Endothelial cell (in vitro differentiated cells): ENCODE measurements at regions not wholly inside any gene's neighbourhood (a gene's known extent, or its start where the extent isn't known, plus 50 kb on each side); places are given as distances from the start of the nearest gene placed in this dataset.

ENCODE experiments used
- DNase-seq: peaks from one replicate; pipeline ENCODE4 v3.0.0; 2021; ENCODE audit warnings: low spot score
- H3K27ac Mint-ChIP-seq: one replicate; pipeline ENCODE4 v1.8.0; 2021; ENCODE audit warnings: mixed read lengths, inconsistent platforms; ENCODE audit not compliant: unreplicated experiment
- H3K27me3 Mint-ChIP-seq: one replicate; pipeline ENCODE4 v1.8.0; 2021; ENCODE audit warnings: mild to moderate bottlenecking, moderate library complexity, mixed read lengths, inconsistent platforms; ENCODE audit not compliant: unreplicated experiment
- H3K36me3 Mint-ChIP-seq: one replicate; pipeline ENCODE4 v1.8.0; 2021; ENCODE audit warnings: mild to moderate bottlenecking, low read depth, mixed read lengths, inconsistent platforms; ENCODE audit not compliant: unreplicated experiment
- H3K4me1 Mint-ChIP-seq: one replicate; pipeline ENCODE4 v1.8.0; 2021; ENCODE audit warnings: mild to moderate bottlenecking, mixed read lengths, inconsistent platforms; ENCODE audit not compliant: unreplicated experiment
- H3K4me3 Mint-ChIP-seq: one replicate; pipeline ENCODE4 v1.8.0; 2021; ENCODE audit warnings: mild to moderate bottlenecking, mixed read lengths, inconsistent platforms; ENCODE audit not compliant: unreplicated experiment
- H3K9me3 Mint-ChIP-seq: one replicate; pipeline ENCODE4 v1.8.0; 2021; ENCODE audit warnings: mixed read lengths, inconsistent platforms; ENCODE audit not compliant: unreplicated experiment
- TF ChIP-seq, protein P1 (sequence below): fragments of 200-600 bp; sonication (generic); IDR thresholded peaks from one replicate; pipeline ENCODE4 v1.5.0; 2021; ENCODE audit warnings: antibody characterized with exemption; ENCODE audit not compliant: unreplicated experiment

DNA sequence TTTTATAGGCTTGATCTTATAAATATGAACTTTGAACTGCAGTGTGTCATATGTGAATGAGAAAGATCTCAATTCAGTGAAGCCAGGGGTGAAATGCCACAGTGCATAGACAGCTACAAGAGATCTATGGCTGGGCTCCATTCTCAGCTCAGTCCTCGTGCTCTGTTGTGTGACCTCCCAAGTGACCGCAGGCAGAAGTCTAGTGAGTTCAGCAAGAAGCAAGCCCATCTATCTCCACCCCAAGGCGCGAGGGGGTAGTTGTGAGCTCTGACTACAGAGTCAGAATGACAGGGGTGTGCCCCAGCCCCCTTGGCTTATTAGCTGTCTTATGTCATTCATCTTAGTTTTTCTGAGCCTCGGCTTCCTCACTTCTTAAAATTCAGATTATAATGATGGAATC lies 378.3 kb downstream of the FBXW7 start:
- Mint-ChIP-seq H3K27me3 (peaks cover 2% of the 10 kb centered on the region), H3K36me3 (no peaks in the 10 kb centered on the region), H3K4me1 (no peaks in the 10 kb centered on the region), H3K9me3 (no peaks in the 10 kb centered on the region), H3K4me3 (no peak overlapping the region), H3K27ac (no peak overlapping the region)
- no peak for DNase-seq
- TF ChIP-seq, protein P1, sequence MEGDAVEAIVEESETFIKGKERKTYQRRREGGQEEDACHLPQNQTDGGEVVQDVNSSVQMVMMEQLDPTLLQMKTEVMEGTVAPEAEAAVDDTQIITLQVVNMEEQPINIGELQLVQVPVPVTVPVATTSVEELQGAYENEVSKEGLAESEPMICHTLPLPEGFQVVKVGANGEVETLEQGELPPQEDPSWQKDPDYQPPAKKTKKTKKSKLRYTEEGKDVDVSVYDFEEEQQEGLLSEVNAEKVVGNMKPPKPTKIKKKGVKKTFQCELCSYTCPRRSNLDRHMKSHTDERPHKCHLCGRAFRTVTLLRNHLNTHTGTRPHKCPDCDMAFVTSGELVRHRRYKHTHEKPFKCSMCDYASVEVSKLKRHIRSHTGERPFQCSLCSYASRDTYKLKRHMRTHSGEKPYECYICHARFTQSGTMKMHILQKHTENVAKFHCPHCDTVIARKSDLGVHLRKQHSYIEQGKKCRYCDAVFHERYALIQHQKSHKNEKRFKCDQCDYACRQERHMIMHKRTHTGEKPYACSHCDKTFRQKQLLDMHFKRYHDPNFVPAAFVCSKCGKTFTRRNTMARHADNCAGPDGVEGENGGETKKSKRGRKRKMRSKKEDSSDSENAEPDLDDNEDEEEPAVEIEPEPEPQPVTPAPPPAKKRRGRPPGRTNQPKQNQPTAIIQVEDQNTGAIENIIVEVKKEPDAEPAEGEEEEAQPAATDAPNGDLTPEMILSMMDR = no peak

DNA sequence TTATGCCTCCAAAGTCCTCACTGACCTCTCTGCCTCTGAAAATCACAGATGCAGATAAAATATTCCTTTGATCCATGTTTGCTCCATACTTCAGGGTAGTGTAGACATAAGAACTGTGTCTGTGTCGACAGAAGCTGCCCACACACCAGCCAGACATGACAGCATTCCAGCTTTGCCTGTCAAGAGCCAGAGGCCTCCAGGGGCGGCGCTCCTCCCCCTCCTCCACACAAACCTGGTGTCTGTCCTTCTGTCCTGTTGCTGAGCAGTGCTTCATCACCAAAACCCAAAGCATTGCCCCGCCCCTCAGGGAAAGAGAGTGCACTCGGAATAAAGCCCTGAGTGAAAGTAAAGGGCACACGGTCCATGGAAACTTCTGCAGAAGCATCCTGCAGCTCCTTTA lies 379.4 kb downstream of the FBXW7 start:
- Mint-ChIP-seq H3K4me1 (peaks cover 5% of the 10 kb centered on the region), H3K4me3 (no peak overlapping the region), H3K9me3 (no peaks in the 10 kb centered on the region), H3K36me3 (no peaks in the 10 kb centered on the region), H3K27ac (no peak overlapping the region), H3K27me3 (peaks cover 2% of the 10 kb centered on the region)
- TF ChIP-seq, protein P1 = no peak
- no peak for DNase-seq

- Mint-ChIP-seq H3K9me3 (no peaks in the 10 kb centered on the region), H3K36me3 (no peaks in the 10 kb centered on the region), H3K4me3 (no peak overlapping the region), H3K4me1 (peaks cover 5% of the 10 kb centered on the region), H3K27ac (no peak overlapping the region), H3K27me3 (no peaks in the 10 kb centered on the region)
- TF ChIP-seq, protein P1 = no peak
- no peak for DNase-seq
These were observed 380.8 kb downstream of the FBXW7 start for GRCh38 chr4:152155070-152155469.

DNA sequence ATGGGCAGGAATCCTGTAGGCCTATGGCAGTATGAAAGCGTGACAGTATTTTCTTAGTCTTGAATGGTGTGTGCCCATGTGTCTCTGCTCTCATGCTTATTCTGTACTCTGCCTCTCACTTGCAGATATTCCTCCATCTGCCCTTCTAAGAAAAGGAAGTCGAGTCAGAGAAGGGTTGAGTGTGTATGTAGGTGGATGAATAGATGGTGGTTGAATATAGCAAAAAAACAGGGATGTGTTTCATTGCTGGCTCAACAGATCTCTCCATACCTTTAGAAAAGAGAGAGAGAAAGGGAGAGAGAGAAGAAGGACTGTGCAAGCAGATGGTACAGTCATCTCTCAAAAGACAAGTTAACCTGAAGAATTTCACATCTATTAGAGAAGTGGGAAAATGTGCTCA lies 381.5 kb downstream of the FBXW7 start:
- Mint-ChIP-seq H3K27ac (no peak overlapping the region), H3K4me1 (peaks cover 5% of the 10 kb centered on the region), H3K4me3 (no peak overlapping the region)

DNA sequence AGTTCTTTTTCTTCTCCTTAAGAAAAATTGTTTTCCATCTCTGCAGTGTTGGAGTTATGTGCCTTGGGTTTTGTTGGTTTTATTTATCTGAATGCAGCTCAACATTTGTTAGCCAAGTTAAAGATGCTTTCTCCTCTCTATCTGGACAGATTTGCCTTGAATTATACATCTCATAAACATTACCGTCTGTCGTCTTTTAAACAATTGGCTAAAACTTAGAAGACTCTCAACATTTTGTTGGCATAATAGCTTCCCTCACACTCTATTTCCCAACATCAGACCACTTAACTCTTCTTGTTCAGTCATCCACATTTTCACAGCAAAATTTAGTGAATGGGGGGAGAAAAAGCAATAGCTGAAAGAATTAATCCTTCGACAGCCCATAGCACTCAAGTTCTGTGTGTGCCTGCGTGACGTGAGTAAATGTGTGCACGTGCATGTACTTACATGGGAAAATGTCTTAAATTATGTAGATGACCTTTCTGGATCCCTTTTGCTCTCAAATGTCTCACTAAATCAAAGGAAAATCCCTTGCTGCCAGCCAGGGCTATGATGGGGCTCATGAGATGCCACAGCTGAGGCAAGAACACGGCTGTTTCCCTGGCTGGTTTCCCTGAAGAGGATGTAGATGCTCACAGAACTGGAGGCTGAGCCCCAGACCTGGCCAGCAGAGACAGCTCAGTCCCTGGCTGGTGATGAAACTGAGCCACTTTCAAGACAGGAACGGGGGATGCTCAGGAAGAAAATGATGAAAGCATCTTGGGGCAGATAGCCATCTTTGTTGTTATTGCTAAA lies 382.2 kb downstream of the FBXW7 start:
- H3K4me1 Mint-ChIP-seq = peaks cover 5% of the 10 kb centered on the region
- no peaks in the 10 kb centered on the region for H3K36me3 Mint-ChIP-seq
- no peaks in the 10 kb centered on the region for H3K9me3 Mint-ChIP-seq
- TF ChIP-seq, protein P1 = no peak
- no peaks in the 10 kb centered on the region for H3K27me3 Mint-ChIP-seq
- DNase-seq = no peak
- no peak overlapping the region for H3K4me3 Mint-ChIP-seq
- no peak overlapping the region for H3K27ac Mint-ChIP-seq

More for the DNA sequence above, 381.5 kb downstream of the FBXW7 start:
- no peaks in the 10 kb centered on the region for H3K9me3 Mint-ChIP-seq
- no peaks in the 10 kb centered on the region for H3K27me3 Mint-ChIP-seq
- TF ChIP-seq, protein P1 = no peak
- no peaks in the 10 kb centered on the region for H3K36me3 Mint-ChIP-seq
- no peak for DNase-seq
